ENCODE measurements at regions not wholly inside any gene's neighbourhood (a gene's known extent, or its start where the extent isn't known, plus 50 kb on each side); places are given as distances from the start of the nearest gene placed in this dataset.

GRCh38 chr7:115634633-115635032 lies 395.9 kb downstream of the TFEC start:
- TF ChIP-seq POLR2A (IDR thresholded peaks at IDR 0.05) (no peak), CTCF (IDR thresholded peaks at IDR 0.05) (no peak)
